ENCODE measurements at regions not wholly inside any gene's neighbourhood (a gene's known extent, or its start where the extent isn't known, plus 50 kb on each side); places are given as distances from the start of the nearest gene placed in this dataset.
"Not testable (repeated sequence)": the region's sequence is repeated elsewhere in the genome, so short reads cannot be mapped to it uniquely, and the experiment has no call there.

DNA sequence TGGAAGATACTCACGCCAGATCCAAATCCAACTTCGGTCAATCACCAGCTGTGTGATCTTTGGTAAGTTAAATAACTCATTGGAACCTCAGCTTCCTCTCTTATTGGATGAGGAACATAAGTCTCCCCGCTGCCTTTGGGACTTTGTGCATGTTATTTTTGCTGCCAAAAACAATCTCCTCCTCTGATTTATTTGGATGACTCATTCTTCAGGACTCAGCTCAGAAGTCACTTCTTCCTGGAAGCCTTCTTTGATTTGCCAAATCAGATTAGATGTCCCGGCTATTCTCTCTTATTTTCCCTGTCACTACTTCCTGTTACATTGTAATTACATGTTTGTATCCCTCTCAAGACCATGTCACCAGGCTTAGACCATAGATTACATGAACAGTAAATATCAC lies 138.0 kb upstream of the BOD1L1 start:
- DNase-seq, result no peak

DNA sequence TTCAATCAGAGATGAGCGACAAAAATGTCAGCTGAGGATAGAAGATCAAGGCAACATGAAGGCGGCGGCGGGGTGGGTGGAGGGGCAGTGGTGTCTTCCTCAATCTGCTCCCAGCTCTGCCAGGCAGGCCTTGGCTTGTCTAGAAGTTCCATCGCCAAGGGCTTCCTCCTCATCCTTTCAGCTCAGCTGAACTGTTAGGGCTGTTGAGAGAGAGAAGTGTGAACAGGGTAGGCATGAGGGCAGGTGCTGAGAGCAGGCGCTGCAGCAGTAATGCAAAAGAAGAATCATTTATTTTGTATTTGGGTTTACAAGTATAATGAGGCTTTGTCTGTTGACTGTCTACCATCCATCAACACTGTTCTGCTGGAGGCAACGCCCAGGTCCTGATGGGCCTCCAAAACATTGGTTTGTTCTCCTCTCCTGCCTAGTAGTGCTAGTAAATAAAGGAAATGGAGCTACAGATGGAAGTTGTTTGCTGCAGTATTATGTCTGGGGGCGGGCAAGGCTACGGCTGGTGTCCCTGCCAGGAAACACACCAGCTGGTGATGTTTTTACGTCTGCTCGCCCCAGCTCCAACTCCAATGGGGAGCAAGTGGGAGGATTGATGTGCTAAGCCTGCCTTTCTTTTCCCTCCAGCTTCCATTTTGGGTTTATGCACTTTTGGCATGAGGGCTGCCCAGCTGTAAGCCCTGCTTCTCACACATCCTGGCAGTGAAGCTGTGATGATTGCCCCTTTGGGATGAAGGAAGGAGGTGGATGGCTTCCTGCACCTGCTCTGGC lies 139.4 kb upstream of the BOD1L1 start:
- no peak for DNase-seq

DNA sequence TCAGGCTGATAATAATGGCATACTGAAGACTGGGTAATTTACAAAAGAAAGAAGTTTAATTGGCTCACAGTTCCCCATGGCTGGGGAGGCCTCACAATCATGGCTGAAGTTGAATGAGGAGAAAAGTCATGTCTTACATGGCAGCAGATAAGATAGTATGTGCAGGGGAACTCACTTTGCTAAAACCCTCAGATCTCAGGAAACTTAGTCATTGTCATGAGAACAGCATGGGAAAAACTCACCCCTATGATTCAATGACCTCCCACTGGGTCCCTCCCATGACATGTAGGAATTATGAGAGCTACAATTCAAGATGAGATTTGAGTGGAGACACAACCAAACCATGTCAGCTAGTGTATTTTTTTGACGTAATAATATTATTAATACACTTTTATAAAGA lies 149.8 kb upstream of the BOD1L1 start:
- no peak for DNase-seq

DNA sequence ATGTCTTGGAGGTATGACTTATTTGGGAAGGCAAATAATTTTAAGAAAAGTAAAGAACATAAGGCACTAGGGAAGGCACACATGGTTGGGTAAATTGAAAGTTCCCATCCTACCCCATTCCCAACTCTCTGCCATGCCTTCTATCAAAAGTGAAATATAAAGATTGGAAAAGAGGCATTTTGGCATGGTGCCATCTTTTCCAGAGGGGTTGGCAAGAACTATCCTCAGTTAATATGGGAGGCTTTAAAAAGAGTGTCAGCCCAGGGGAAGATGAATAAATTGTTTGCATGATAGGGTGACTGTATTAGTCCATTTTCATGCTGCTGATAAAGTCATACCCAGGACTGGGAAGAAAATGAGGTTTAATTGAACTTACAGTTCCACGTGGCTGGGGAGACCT lies 150.8 kb upstream of the BOD1L1 start:
- DNase-seq, result no peak

DNA sequence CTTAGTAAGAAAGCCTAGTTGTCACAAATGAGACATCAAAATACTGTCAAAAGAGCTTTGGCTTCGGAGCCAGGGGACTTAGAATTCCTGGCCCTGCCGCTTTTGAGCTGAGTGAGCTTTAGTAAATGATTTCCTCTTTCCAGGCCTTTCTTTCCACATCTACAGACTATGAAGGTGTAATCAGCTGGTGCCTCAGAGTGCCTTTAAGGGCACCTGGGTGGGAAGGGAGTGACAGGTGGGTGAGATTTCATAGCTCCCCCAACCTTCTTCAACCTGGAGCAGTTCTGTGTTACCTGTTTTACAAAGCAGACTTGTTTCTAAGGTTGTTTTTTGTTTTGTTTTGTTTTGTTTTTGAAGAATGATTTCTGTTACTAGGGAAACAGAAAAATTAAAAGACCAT lies 154.7 kb upstream of the BOD1L1 start:
- no peak for DNase-seq

DNA sequence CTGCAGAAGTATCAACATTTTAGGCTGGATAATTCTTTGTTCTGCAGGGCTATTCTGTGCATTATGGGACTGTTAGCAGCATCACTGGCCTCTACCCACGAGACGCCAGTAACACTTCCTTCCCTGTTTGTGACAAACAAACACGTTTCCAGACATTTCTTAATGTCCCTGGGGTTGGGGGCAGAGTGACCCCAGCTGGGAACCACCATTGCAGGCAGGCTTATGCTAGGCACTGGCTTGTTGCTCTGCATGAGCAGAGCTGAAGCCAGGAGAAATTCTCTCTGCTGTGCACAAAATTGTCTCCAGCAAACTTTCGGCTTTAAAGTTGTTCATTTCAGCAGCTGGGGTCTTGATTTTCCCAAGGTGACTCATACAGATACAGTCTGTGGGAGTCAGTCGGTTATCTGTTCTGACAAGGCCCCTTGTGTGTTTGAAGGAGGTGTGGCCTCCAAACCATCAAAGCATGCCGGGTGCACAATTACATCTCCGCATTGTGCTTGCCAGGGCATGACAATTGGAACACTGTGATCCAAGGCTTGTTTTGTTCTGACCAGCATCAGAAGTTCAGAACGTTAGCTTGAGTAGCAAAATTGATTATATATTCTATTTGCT lies 156.4 kb upstream of the BOD1L1 start:
- no peak for DNase-seq

DNA sequence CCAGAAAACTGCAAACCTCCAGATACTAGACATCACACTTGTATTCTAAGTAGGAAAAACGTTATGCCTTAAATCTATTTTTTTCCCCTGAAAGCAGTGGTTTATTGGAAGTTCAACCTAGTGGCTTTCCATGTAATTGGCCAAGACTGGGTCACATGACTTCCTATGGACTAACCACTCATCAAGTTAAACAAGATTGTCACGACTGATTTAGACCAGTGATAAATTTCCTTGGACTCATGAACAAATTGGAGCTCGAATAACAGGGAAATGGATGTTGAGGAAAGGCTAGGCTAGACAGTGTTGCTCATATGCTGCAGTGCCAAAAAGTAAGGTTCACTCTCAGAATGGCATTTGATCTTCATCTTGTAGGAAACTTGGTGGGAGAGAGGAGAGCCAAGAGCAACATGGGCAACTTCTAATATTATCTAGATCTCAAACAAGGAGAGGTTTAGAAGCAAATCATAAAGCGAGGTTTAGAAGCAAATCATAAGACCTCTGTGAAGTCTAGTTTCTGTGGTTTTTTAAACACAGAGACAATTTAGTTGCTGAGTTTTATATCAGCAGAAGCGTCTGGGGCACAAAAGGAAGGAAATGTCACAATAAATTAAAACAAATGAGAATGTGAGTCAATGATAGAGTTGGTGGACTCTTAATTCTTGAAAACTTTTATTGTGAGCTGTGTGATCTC lies 165.6 kb upstream of the BOD1L1 start:
- no peak for DNase-seq

DNA sequence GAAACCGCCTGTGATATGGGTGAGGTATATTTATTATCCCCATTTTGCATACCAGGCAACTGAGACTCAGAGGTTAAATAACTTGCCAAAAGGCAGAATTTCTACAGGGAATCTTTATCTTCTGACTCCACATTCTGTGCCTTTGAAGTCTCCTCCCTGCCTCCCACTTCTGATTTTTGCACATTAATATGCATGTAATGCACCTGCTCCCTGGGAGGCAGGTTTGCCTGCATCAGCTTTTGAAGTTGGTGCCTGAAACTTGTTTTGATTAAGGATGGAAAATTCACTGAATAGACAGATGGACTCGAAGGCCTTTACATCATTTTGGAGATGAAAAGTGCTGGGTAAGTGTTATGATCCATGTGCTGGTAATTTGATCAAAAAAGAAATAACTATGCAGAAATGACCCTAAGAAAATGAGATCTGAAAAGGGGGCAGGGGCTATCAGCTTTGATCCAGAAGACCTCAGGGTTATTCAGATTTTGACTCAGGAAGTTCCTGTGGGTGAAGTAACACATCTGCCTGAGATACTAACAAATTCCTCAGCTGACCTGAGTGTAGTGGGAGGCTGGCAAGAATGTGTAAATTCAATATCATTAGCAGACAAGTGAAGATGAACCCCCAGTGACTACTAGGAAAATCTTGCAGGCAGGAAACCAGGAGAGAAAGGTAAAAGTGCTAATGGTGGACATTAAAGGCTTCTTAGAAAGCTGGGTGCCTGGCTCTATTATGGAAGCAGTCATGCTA lies 167.5 kb upstream of the BOD1L1 start:
- no peak for DNase-seq

DNA sequence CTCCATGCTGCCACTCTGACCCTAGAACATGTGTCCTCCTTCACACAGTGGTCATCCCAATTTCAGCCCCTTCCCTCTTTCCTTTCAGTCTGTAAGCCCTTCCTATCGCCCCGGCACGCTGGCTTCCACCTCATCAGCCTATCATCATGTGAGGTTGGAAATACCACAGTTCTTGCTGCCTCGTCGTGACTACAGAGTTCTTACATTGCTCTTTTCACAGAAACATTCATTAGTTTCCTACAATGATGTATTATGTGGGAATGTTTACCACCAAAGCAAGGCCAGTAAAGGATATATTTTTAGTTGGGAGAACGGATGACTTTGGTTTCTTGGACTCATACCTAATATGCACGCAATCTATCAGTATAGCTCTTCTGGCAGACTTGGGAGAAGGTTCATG lies 169.5 kb upstream of the BOD1L1 start:
- no peak for DNase-seq

DNA sequence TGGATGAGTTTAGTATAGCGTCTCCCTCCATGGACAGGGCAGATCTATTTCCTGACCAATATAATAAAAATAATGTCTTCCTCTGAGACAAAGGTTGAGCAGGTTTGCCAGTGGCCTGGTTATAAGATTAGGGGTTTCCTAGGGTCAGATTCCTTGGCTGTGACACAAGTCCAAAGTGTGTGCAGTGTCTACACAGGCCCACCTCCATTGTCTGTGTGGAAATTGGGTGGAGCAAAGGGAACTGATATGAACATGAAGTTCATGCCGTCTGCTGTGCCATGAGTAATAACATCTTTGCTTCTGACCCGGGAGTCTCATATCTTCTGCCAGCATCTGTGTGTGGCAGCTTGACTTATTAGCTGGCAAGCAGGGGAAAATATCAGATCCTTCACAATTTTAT lies 187.7 kb upstream of the BOD1L1 start:
- DNase-seq, result no peak

DNA sequence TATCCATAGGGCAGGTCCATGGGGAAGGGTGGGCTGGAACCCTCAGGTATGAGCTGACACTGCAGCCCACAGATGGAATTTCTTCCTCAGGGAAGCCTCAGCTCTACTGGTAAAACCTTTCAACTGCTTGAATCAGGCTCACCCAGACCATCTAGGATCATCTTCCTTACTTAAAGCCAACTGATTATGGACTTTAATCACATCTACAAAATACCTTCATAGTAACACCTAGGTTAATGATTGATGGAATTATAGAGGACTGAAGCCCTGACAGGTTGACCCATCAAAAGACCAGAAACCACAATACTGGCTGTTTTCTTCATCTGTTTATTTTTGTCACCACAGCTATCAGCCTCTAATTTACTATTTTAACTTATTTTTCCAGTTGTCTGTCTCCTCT lies 188.9 kb upstream of the BOD1L1 start:
- DNase-seq, result no peak

DNA sequence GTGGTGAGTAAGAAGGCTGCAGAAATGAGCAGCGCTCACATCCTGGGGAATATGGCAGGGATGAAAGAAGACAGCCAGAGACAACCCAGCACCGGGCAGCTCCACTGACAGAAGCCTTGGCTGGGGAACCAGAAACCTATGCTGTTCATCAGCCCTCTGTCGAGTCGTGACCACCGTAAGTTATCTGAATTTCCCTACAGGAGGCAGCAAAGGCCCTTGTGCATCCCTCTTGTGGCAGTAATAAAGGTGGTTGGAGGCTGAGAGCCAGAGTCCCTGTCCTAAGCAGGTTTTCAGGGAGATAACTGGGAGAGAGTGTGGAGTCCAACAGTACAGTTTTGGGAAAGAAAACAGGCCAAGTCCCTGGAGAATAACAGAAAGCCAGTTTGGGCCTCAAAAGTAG lies 194.0 kb upstream of the BOD1L1 start:
- no peak for DNase-seq

DNA sequence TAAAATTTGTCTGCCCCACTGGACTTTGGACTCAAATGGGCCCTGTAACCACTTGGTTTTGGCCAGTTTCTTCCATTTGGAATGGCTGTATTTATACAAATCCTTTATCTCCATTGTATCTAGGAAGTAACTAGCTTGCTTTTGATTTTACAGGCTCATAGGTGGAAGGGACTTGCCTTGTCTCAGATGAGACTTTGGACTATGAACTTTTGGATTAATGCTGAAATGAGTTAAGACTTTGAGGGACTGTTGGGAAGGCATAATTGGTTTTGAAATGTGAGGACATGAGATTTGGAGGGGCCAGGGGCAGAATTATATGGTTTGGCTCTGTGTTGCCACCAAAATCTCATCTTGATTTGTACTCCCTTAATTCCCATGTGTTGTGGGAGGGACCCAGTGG lies 198.3 kb upstream of the BOD1L1 start:
- not testable (repeated sequence) for DNase-seq

DNA sequence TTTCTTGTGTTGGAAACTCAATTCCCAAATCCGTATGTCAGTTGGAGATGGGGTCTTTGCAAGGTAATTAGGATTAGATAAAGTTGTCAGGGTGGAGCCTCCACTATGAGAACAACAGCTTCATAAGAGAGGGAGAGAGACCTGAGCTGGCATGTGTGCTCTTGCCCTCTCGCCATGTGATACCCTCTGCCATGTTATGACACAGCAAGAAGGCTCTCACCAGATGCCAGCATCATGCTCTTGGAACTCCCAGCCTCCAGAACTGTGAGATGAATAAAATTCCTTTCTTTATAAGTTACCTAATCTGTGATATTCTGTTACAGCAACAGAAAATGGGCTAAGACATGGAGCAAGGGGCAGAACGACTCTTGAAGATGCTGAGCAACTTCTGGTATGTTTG lies 201.9 kb upstream of the BOD1L1 start:
- DNase-seq, result no peak

DNA sequence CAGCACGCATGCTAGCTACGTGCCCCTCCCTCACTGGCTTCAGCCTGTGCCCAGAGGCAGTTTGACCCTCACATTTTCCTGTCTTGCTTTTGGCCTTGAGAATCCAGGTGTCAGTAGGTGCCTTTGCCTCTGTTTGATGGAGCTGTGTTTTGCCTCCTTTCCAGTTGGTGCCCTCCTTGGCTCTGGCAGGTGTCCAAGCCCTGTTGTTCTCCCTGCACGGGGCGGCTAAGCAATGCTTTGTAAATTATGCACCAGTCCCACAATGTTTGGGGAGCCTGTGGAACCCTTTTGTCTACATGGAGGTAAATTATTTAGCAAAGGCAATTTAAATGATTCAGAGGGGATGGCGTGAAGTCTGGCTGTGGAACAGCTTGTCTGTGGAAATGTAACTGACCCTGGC lies 202.9 kb upstream of the BOD1L1 start:
- no peak for DNase-seq

DNA sequence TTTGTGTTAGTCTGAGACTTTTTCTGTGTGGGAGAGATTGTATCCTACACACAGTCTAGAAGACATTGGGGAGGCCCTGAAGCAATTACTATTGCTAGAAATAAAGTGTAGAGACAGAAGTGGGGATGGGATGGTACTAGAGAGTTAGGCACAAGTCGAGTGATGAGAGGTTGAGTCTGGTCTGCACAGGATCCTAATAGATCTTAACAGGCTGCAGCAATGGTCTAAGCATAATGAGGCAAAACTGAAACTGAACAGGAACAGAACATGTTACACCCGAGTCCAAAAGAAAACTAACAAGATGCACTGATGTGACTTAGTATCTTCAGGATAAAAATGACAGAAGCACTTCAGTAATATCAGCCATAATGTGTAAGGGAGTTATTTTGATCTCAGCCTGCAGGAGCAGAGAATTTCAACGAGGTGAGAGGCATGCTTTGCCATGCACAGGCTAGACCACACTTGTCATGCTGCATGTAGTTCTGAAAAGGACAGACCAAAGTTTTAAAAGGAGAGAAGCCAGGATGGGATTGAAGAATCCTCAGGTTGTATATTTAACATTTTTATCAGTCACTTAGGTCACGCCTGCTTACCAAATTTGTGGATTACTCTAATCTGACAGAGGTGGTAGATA lies 205.8 kb upstream of the BOD1L1 start:
- DNase-seq, result no peak

DNA sequence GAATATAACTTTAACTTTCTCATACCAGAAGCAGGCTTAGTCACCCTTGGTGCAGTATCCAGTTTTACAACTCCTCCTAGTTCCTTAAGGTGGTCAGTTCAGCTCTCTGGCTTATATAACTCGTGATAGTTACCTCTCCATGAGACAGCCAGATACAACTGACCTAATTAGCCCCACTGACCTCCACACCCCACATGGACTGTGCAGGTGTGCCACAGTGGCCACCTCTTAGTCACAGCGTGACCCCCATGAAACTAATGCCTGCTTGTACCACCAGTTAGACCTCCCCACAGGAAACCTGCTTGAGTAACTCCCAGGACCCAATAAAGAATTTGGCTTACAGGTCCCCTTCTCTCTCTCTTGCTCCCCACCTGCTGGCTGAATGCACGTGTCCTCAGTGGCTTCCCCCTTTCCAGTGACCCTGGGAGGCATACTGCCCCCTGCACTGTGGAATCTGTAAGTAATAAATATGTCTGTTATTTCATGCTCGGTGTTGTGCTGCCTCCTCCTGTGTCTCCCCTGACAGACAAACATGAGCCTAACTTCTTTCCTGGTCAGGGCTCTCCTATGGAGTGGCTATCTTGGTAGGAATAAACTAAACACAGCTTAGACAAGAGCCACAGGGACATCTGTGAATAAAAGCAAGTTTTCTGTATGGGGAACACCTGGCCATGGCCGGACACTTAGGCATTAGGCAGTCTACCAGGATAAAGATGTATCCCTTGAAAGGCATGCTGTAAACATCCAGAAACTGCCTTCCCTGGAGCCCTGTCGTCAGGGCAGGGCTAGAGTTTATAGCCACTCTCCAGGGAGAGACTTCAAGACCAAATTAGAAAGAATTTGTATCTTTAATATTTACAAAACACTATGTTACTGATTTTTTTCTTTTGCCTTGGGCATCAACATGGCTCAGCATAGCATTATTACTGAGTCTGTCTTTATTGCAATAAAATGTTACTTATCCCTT lies 209.7 kb upstream of the BOD1L1 start:
- no peak for DNase-seq

DNA sequence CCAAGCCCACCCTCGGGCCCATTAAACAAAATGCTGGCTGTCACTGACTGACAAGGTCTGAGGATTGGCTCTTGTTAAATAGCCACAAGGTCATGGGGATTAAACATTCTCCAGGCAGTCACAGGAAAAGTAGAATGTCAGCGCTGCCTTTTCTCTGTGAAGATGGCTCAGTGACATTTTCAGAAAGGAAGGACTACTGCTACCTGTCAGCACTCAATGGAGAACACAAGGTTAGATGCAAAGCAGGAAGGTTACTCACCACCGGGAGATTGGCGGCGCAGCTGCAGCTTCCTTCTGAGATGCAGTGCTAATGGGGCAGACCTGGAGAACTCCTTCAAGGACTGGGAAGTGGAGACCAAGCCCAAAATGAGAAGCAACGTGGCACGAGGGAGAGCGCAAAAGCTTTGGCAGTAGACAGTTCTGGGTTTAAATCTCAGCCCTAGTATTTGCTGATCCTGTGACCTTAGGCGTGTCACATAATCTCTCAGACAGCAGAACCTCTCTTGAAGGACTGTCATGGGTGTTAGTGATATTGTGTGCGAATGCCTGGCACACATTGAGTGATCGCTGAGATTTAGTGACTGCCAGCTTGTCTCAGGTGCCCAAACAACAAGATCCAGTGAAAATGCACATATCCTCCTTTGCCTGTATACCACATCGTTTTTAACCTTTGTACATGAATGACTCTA lies 213.1 kb upstream of the BOD1L1 start:
- no peak for DNase-seq

DNA sequence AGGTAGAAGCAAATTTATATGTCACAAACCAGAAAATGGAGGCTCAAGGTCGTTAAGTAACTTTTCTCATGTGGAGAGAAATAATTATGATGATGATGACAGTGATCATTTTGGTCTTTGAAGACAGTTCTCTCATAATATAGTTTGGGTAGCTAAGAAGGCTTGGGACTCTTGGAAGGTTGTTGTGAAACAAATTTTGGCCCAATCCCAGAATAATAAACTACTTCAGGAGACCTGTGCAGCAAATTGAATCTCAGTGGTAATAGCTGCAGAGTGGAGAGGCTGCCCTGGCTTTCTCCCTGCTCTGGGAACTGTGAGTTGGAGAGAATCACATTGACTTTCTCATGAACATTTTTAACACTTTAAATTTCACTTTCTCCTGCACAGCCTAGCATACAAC lies 217.2 kb upstream of the BOD1L1 start:
- no peak for DNase-seq

DNA sequence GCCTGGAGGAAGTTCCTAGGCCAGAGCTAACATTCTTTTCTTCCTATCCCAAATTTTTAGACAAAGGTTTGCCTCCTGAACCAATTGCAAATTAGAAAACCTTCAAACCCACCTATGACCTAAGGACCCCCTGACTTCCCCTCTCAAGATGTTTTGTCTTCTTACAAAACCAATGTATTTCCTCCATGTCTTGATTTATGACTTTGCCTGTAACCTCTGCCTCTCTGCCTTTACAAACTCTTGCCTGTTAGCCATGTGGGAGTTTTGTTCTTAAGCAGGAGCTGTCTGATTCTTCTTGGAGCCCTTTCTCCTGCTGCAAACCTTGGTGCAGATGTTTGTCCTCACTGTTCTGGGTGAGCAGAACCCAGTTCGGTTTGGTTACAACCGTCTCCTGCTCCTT lies 222.3 kb upstream of the BOD1L1 start:
- DNase-seq, result no peak

Data from NCI-H187 treated with DMSO at 0.1 percent for 48 hours (cell line).